ENCODE measurements at regions not wholly inside any gene's neighbourhood (a gene's known extent, or its start where the extent isn't known, plus 50 kb on each side); places are given as distances from the start of the nearest gene placed in this dataset.
A peak's percentile ranks its signal among the peaks of the same experiment; 100 is the strongest.

DNA sequence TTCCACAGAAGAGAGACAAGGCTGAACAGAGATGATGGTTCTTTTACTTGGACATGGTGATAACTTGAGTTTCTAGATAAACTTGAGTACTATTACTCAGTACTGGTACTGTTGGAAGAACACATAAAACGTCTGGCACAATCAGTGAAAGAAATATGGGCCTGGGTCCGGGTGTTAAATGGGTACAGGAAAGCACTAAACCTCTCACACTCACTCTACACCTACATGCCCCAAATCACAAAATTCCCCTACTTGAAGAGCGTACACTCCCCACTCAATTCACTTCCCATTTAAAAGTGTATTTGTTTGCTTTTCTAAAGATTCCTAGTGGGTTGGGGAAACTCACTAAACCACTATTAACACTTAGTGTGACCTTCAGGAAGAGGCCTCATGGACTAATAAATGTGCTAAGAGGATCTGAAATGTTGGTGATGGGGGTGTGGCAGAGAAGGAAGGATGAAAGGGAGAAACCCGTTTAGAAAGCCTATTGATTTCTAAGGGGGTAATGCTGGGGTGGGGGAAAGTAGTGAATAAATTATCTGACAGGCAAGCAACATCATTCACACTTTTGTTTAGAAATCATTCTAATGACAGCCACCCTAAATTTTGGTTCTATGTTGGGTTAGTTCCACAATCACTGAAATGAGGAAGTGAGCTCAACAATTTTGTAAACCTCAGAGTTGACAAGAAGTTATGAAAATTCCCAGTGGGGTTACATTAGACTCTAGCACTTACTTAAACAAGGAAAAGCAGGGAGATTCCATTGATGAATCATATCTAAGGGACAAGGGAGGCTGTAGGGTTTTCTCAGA is 222.6 kb upstream of the MARCKS start:
- TF ChIP-seq, protein P1, sequence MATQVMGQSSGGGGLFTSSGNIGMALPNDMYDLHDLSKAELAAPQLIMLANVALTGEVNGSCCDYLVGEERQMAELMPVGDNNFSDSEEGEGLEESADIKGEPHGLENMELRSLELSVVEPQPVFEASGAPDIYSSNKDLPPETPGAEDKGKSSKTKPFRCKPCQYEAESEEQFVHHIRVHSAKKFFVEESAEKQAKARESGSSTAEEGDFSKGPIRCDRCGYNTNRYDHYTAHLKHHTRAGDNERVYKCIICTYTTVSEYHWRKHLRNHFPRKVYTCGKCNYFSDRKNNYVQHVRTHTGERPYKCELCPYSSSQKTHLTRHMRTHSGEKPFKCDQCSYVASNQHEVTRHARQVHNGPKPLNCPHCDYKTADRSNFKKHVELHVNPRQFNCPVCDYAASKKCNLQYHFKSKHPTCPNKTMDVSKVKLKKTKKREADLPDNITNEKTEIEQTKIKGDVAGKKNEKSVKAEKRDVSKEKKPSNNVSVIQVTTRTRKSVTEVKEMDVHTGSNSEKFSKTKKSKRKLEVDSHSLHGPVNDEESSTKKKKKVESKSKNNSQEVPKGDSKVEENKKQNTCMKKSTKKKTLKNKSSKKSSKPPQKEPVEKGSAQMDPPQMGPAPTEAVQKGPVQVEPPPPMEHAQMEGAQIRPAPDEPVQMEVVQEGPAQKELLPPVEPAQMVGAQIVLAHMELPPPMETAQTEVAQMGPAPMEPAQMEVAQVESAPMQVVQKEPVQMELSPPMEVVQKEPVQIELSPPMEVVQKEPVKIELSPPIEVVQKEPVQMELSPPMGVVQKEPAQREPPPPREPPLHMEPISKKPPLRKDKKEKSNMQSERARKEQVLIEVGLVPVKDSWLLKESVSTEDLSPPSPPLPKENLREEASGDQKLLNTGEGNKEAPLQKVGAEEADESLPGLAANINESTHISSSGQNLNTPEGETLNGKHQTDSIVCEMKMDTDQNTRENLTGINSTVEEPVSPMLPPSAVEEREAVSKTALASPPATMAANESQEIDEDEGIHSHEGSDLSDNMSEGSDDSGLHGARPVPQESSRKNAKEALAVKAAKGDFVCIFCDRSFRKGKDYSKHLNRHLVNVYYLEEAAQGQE (IDR thresholded peaks at IDR 0.05; ENCODE audit: insufficient replicate concordance, low read depth), result no peak
- TF ChIP-seq SPI1 (IDR thresholded peaks at IDR 0.05; ENCODE audit: borderline replicate concordance, low read depth), result peak; percentile 99
- Histone ChIP-seq H3K27me3 (ENCODE audit: insufficient read depth, poor library complexity, severe bottlenecking) (no peaks in the 10 kb centered on the region), H3K27ac (replicated peaks) (peak overlapping the region; percentile 56), H3K4me3 (replicated peaks; ENCODE audit: insufficient read depth, low read length) (no peak overlapping the region)
- peak in 1 of 2 experiments; percentile 36 for DNase-seq (ENCODE audit: low read depth in 1 of 2, low spot score in 1 of 2)

DNA sequence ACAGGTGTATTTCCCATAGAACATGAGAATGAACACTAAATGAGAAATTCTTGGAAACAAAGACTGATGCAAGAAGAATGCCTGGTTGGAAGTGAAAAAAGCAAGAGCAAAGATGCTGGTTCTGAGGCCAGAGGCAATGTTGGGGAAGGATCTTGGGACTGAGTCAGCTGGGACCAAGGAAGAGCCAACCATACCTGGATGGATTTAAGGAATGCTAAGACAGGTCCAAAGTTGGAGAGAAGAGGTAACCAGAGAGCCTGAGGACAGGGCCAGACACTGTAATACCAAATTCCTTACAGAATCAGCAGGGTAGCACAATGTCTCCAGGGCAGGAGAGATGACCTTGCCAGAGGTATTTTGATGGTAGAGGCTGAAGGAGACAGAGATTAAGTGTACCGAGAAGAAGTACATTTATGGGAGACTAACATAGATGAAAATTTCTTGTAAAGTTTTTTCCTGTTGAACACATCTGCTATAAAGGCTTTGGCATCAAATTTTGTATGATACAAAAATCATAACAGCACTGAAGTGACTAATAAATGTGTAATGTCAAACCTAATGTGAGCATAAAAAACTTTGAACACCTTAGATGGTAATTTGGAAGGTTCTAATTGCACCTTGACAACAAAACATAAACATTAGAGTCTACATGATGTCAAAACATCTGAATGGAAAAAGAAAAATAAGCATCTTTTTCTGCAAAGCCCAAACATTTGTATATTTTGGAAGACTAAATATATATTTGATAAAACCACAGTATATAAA is 221.7 kb upstream of the MARCKS start:
- TF ChIP-seq SPI1 (IDR thresholded peaks at IDR 0.05; ENCODE audit: borderline replicate concordance, low read depth) (no peak), GABPA (IDR thresholded peaks at IDR 0.05; ENCODE audit: low read depth) (no peak), POLR2AphosphoS5 (IDR thresholded peaks at IDR 0.05; ENCODE audit: low read depth) (no peak)
- TF ChIP-seq, protein P1 (IDR thresholded peaks at IDR 0.05; ENCODE audit: insufficient replicate concordance, low read depth), result no peak
- TF ChIP-seq, protein P2, sequence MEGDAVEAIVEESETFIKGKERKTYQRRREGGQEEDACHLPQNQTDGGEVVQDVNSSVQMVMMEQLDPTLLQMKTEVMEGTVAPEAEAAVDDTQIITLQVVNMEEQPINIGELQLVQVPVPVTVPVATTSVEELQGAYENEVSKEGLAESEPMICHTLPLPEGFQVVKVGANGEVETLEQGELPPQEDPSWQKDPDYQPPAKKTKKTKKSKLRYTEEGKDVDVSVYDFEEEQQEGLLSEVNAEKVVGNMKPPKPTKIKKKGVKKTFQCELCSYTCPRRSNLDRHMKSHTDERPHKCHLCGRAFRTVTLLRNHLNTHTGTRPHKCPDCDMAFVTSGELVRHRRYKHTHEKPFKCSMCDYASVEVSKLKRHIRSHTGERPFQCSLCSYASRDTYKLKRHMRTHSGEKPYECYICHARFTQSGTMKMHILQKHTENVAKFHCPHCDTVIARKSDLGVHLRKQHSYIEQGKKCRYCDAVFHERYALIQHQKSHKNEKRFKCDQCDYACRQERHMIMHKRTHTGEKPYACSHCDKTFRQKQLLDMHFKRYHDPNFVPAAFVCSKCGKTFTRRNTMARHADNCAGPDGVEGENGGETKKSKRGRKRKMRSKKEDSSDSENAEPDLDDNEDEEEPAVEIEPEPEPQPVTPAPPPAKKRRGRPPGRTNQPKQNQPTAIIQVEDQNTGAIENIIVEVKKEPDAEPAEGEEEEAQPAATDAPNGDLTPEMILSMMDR (IDR thresholded peaks at IDR 0.05; ENCODE audit: insufficient read depth, low read length), result no peak
- Histone ChIP-seq H3K27me3 (ENCODE audit: insufficient read depth, poor library complexity, severe bottlenecking) (no peaks in the 10 kb centered on the region), H3K27ac (replicated peaks) (peak overlapping the region; percentile 12; the same call in 1 of the 2 replicates), H3K4me3 (replicated peaks; ENCODE audit: insufficient read depth, low read length) (no peak overlapping the region)
- no peak for DNase-seq (ENCODE audit: low read depth in 1 of 2, low spot score in 1 of 2)

DNA sequence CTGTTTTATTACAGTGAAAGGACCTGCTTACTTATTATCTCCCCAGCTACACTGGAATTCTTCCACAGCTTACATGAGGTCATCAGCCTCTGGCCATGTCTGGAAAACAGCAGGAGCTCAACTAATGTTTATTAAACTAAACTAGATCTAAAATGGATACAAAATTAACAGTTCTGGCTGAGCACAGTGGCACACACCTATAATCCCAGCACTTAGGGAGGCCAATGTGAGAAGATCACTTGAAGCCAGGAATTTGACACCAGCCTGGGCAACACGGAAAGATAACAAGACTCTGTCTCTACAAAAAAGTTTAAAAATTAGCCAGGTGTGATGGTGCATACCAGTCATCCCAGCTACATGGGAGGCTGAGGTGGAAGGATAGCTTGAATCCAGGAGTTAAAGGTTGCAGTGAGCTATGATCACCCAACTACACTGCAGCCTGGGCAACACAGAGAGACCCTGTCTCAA is 220.8 kb upstream of the MARCKS start:
- TF ChIP-seq, protein P1 (IDR thresholded peaks at IDR 0.05; ENCODE audit: insufficient replicate concordance, low read depth), result no peak
- TF ChIP-seq, protein P2 (IDR thresholded peaks at IDR 0.05; ENCODE audit: insufficient read depth, low read length), result no peak
- TF ChIP-seq GABPA (IDR thresholded peaks at IDR 0.05; ENCODE audit: low read depth), result no peak
- TF ChIP-seq SPI1 (IDR thresholded peaks at IDR 0.05; ENCODE audit: borderline replicate concordance, low read depth), result no peak
- TF ChIP-seq POLR2AphosphoS5 (IDR thresholded peaks at IDR 0.05; ENCODE audit: low read depth), result no peak
- no peak overlapping the region for H3K4me3 ChIP-seq (replicated peaks; ENCODE audit: insufficient read depth, low read length)
- H3K27ac ChIP-seq (replicated peaks), result no peak overlapping the region
- no peak for DNase-seq (ENCODE audit: low read depth in 1 of 2, low spot score in 1 of 2)
- H3K27me3 ChIP-seq (ENCODE audit: insufficient read depth, poor library complexity, severe bottlenecking), result no peaks in the 10 kb centered on the region
